ENCODE measurements at regions not wholly inside any gene's neighbourhood (a gene's known extent, or its start where the extent isn't known, plus 50 kb on each side); places are given as distances from the start of the nearest gene placed in this dataset.

- H3K36me3 ChIP-seq (ENCODE audit: control insufficient read depth in 2 of 2, insufficient read depth in 2 of 2, low read length in 1 of 2), result no peaks in the 10 kb centered on the region
- FAIRE-seq (peak; percentile 80), DNase-seq (ENCODE audit: low read depth, low spot score) (peak; percentile 41), ATAC-seq (peak; percentile 99)
- no peak overlapping the region for H3K9ac ChIP-seq (ENCODE audit: control insufficient read depth, insufficient read depth, low read length)
- WGBS (ENCODE audit: insufficient coverage, insufficient replicate concordance, low lambda C conversion rate, missing lambda C conversion rate), result 0% methylated on average over 2 of the region's 2 CpGs
- no peak overlapping the region for H3K27ac ChIP-seq (ENCODE audit: control insufficient read depth, insufficient read depth)
- 0 out of 2 replicates have a peak overlapping the region, but pooled peaks have one; percentile 11 for H3K4me2 ChIP-seq (ENCODE audit: control insufficient read depth, insufficient read depth)
- intact Hi-C loops (cut with micrococcal nuclease; ENCODE audit: unreplicated experiment), result no loop called here
- POLR2A ChIA-PET, result interaction anchor here (0.8 kb wide), 1 partner anchor 31 kb away, joined by 3 read pairs; no protein-coding TSS in a partner anchor
- in situ Hi-C loops (cut with MboI), result no loop called here
- H3K79me2 ChIP-seq (ENCODE audit: control insufficient read depth, insufficient read depth, low read length), result no peaks in the 10 kb centered on the region
- no peak overlapping the region for H3K4me3 ChIP-seq
- SMC1A ChIA-PET (ENCODE audit: uncharacterized antibody, unreplicated experiment), result interaction anchor here (0.7 to 1.6 kb wide), 11 partner anchors 9 to 390 kb away, joined by 3 to 10 read pairs (median 4); no protein-coding TSS in a partner anchor
- H3K9me3 ChIP-seq (replicated peaks; ENCODE audit: control insufficient read depth, insufficient read depth, low read length), result no peaks in the 10 kb centered on the region
- H3K27me3 ChIP-seq (replicated peaks in 1 of 2; ENCODE audit: control insufficient read depth in 2 of 2, insufficient read depth in 2 of 2, low read length in 1 of 2), result no peaks in the 10 kb centered on the region
- no peaks in the 10 kb centered on the region for H4K20me1 ChIP-seq (ENCODE audit: control insufficient read depth, insufficient read depth)
- peaks cover 2% of the 10 kb centered on the region; the same call in 1 of the 2 replicates for H3K4me1 ChIP-seq (ENCODE audit: control insufficient read depth, insufficient read depth, low read length)
- no TSS peak for BruUV-seq (replicated peaks)
- RAD21 ChIA-PET (ENCODE audit: unreplicated experiment), result interaction anchor here (0.7 to 2.8 kb wide), 9 partner anchors 13 to 101 kb away, joined by 3 to 20 read pairs (median 4); no protein-coding TSS in a partner anchor
- no peak overlapping the region for H2AFZ ChIP-seq (ENCODE audit: control insufficient read depth, low read depth, low read length)
- CTCF ChIA-PET, result interaction anchor here (0.8 to 1.2 kb wide), 8 partner anchors 8 to 130 kb away, joined by 3 to 6 read pairs (median 4); no protein-coding TSS in a partner anchor
- TF ChIP-seq ATF7 (IDR thresholded peaks at IDR 0.05; ENCODE audit: low read depth) (peak; percentile 41; the same call in 1 of the 2 replicates), MTA2 (IDR thresholded peaks at IDR 0.05; ENCODE audit: low read depth) (peak; percentile 78), NFIC (IDR thresholded peaks at IDR 0.05; ENCODE audit: low read depth, low read length) (peak; percentile 63; the same call in 1 of the 2 replicates), SPI1 (IDR thresholded peaks at IDR 0.05; ENCODE audit: borderline replicate concordance, insufficient read depth, low read depth, low read length) (peak; percentile 83), RUNX3 (IDR thresholded peaks at IDR 0.05; ENCODE audit: low read length) (peak; percentile 97), RAD21 (IDR thresholded peaks at IDR 0.05; ENCODE audit: insufficient read depth, low read depth, low read length) (no peak), BHLHE40 (IDR thresholded peaks at IDR 0.05; ENCODE audit: borderline replicate concordance in 1 of 2, low read depth in 2 of 2, low read length in 1 of 2) (peak; percentile 64 to 68; a peak in 3 of 4 replicates), ZSCAN29 (IDR thresholded peaks at IDR 0.05) (no peak), BCL11A (IDR thresholded peaks at IDR 0.05; ENCODE audit: low read depth, low read length) (peak; percentile 83; the same call in 1 of the 2 replicates), BMI1 (IDR thresholded peaks at IDR 0.05; ENCODE audit: borderline replicate concordance) (peak; percentile 70; the same call in 1 of the 2 replicates), EP300 (IDR thresholded peaks at IDR 0.05; ENCODE audit: borderline replicate concordance in 1 of 2, control insufficient read depth in 1 of 2, low read depth in 2 of 2, low read length in 2 of 2) (peak; percentile 20 to 82; a peak in 2 of 4 replicates), BACH1 (IDR thresholded peaks at IDR 0.05; ENCODE audit: borderline replicate concordance) (peak; percentile 51; the same call in 1 of the 2 replicates), ETV6 (conservative IDR thresholded peaks at IDR 0.05 in 1 of 2, IDR thresholded peaks at IDR 0.05 in 1 of 2; ENCODE audit: borderline replicate concordance in 1 of 2, low read depth in 1 of 2) (peak in 1 of 2 experiments; percentile 51; a peak in 1 of 4 replicates), ZNF687 (IDR thresholded peaks at IDR 0.05) (no peak)
- TF ChIP-seq, protein P1, sequence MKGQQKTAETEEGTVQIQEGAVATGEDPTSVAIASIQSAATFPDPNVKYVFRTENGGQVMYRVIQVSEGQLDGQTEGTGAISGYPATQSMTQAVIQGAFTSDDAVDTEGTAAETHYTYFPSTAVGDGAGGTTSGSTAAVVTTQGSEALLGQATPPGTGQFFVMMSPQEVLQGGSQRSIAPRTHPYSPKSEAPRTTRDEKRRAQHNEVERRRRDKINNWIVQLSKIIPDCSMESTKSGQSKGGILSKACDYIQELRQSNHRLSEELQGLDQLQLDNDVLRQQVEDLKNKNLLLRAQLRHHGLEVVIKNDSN (IDR thresholded peaks at IDR 0.05; ENCODE audit: borderline replicate concordance, extremely low read length, insufficient read depth, low read depth, low read length), result no peak
- TF ChIP-seq, protein P2, sequence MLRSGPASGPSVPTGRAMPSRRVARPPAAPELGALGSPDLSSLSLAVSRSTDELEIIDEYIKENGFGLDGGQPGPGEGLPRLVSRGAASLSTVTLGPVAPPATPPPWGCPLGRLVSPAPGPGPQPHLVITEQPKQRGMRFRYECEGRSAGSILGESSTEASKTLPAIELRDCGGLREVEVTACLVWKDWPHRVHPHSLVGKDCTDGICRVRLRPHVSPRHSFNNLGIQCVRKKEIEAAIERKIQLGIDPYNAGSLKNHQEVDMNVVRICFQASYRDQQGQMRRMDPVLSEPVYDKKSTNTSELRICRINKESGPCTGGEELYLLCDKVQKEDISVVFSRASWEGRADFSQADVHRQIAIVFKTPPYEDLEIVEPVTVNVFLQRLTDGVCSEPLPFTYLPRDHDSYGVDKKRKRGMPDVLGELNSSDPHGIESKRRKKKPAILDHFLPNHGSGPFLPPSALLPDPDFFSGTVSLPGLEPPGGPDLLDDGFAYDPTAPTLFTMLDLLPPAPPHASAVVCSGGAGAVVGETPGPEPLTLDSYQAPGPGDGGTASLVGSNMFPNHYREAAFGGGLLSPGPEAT (IDR thresholded peaks at IDR 0.05; ENCODE audit: low read depth), result peak; percentile 42; the same call in 1 of the 2 replicates
Measured at GRCh38 chr4:111930659-111931058, 214.6 kb upstream of the FAM241A start.
